ENCODE measurements at regions not wholly inside any gene's neighbourhood (a gene's known extent, or its start where the extent isn't known, plus 50 kb on each side); places are given as distances from the start of the nearest gene placed in this dataset.

- TF ChIP-seq ZNF10 (tag by site-specific recombination; IDR thresholded peaks at IDR 0.05), result no peak
- no peak for TF ChIP-seq ZNF747 (tag by site-specific recombination; IDR thresholded peaks at IDR 0.05)
- TF ChIP-seq ZNF585B (tag by site-specific recombination; IDR thresholded peaks at IDR 0.05), result no peak
- TF ChIP-seq CTCF (tag by site-specific recombination; IDR thresholded peaks at IDR 0.05), result no peak
- TF ChIP-seq ZNF350 (tag by site-specific recombination; IDR thresholded peaks at IDR 0.05), result no peak
Observed at GRCh38 chr16:50434872-50435478, 66.2 kb upstream of the BRD7 start.

All from HEK293 (cell line).